H9 (cell line): ENCODE measurements at regions not wholly inside any gene's neighbourhood (a gene's known extent, or its start where the extent isn't known, plus 50 kb on each side); places are given as distances from the start of the nearest gene placed in this dataset.

Source experiments
- DNase-seq: peaks from one replicate; pipeline ENCODE4 v3.0.0-alpha.2; 2017
- H2AFZ ChIP-seq: one replicate; pipeline ENCODE4 v1.6.1; 2013; ENCODE audit warnings: mild to moderate bottlenecking, low read length, control low read depth, moderate library complexity
- H2AK5ac ChIP-seq: 2 replicates; pipeline ENCODE4 v1.6.1; 2013; ENCODE audit warnings: low read length, control low read depth, mixed read lengths; ENCODE audit not compliant: insufficient read length
- H2BK120ac ChIP-seq: one replicate; pipeline ENCODE4 v1.6.1; 2013; ENCODE audit warnings: low read depth, mild to moderate bottlenecking, low read length, control low read depth, inconsistent platforms; ENCODE audit not compliant: poor library complexity, severe bottlenecking
- H2BK12ac ChIP-seq: 2 replicates; pipeline ENCODE4 v1.6.1; 2013; ENCODE audit warnings: low read length, control low read depth, mixed read lengths, low read depth; ENCODE audit not compliant: insufficient read length
- H2BK15ac ChIP-seq: 2 replicates; pipeline ENCODE4 v1.6.1; 2013; ENCODE audit warnings: low read depth, low read length, control low read depth
- H2BK20ac ChIP-seq: one replicate; pipeline ENCODE4 v1.6.1; 2013; ENCODE audit warnings: low read depth, mild to moderate bottlenecking, low read length, control low read depth, inconsistent platforms; ENCODE audit not compliant: poor library complexity, severe bottlenecking
- H2BK5ac ChIP-seq: 2 replicates; pipeline ENCODE4 v1.6.1; 2013; ENCODE audit warnings: low read length, control low read depth, mixed read lengths; ENCODE audit not compliant: insufficient read length
- H3K14ac ChIP-seq: 2 replicates; pipeline ENCODE4 v1.6.1; 2013; ENCODE audit warnings: low read length, control low read depth; ENCODE audit not compliant: insufficient read depth
- H3K18ac ChIP-seq: 2 replicates; pipeline ENCODE4 v1.6.1; 2013; ENCODE audit warnings: low read depth, mild to moderate bottlenecking, mixed read lengths, low read length, control low read depth; ENCODE audit not compliant: insufficient read length
- H3K23ac ChIP-seq: 2 replicates; pipeline ENCODE4 v1.6.1; 2013; ENCODE audit warnings: low read length, control low read depth, mixed read lengths, low read depth; ENCODE audit not compliant: insufficient read length
- H3K23me2 ChIP-seq: 2 replicates; pipeline ENCODE4 v1.6.1; 2013; ENCODE audit warnings: low read depth, mild to moderate bottlenecking, mixed read lengths, low read length, control low read depth; ENCODE audit not compliant: insufficient read length, poor library complexity, severe bottlenecking
- H3K27ac ChIP-seq: 2 replicates; pipeline ENCODE4 v1.5.1; 2013; ENCODE audit warnings: low read length, control low read depth, mixed read lengths, low read depth; ENCODE audit not compliant: insufficient read length
- H3K27me3 ChIP-seq: 2 replicates; pipeline ENCODE4 v1.6.1; 2013; ENCODE audit warnings: low read length, control low read depth, inconsistent platforms; ENCODE audit not compliant: insufficient read depth
- H3K4ac ChIP-seq: 2 replicates; pipeline ENCODE4 v1.6.1; 2013; ENCODE audit warnings: low read depth, mild to moderate bottlenecking, control low read depth, inconsistent platforms, low read length, moderate library complexity
- H3K4me1 ChIP-seq: 2 replicates; pipeline ENCODE4 v1.6.1; 2013; ENCODE audit warnings: low read length, control low read depth, inconsistent platforms; ENCODE audit not compliant: insufficient read depth
- H3K4me2 ChIP-seq: 2 replicates; pipeline ENCODE4 v1.6.1; 2013; ENCODE audit warnings: low read length, control low read depth, mixed read lengths; ENCODE audit not compliant: insufficient read length, insufficient read depth
- H3K56ac ChIP-seq: 2 replicates; pipeline ENCODE4 v1.6.1; 2013; ENCODE audit warnings: low read depth, mild to moderate bottlenecking, mixed read lengths, low read length, control low read depth; ENCODE audit not compliant: insufficient read length
- H3K79me1 ChIP-seq: 2 replicates; pipeline ENCODE4 v1.6.1; 2013; ENCODE audit warnings: low read depth, mild to moderate bottlenecking, moderate library complexity, low read length, control low read depth, inconsistent platforms; ENCODE audit not compliant: insufficient read depth, poor library complexity, severe bottlenecking
- H3K79me2 ChIP-seq: 2 replicates; pipeline ENCODE4 v1.6.1; 2013; ENCODE audit warnings: low read length, control low read depth, inconsistent platforms; ENCODE audit not compliant: insufficient read depth
- H3K9ac ChIP-seq: 2 replicates; pipeline ENCODE4 v1.6.1; 2013; ENCODE audit warnings: low read length, control low read depth, mixed read lengths; ENCODE audit not compliant: insufficient read length; ENCODE audit errors: extremely low read depth
- H3K9me3 ChIP-seq: one replicate; pipeline ENCODE4 v1.6.1; 2013; ENCODE audit warnings: low read depth, low read length, inconsistent platforms; ENCODE audit not compliant: control insufficient read depth
- H3T11ph ChIP-seq: one replicate; pipeline ENCODE4 v1.6.1; 2013; ENCODE audit warnings: mild to moderate bottlenecking, low read length, control low read depth, inconsistent platforms
- H4K20me1 ChIP-seq: one replicate; pipeline ENCODE4 v1.6.1; 2013; ENCODE audit not compliant: control insufficient read depth, insufficient read length, insufficient read depth
- H4K5ac ChIP-seq: 2 replicates; pipeline ENCODE4 v1.6.1; 2013; ENCODE audit warnings: low read depth, mild to moderate bottlenecking, mixed read lengths, low read length, control low read depth; ENCODE audit not compliant: insufficient read length
- H4K8ac ChIP-seq: replicated peaks from 2 replicates; pipeline ENCODE4 v1.6.1; 2013; ENCODE audit warnings: low read length, control low read depth, mixed read lengths, low read depth; ENCODE audit not compliant: insufficient read length
- H4K91ac ChIP-seq: 2 replicates; pipeline ENCODE4 v1.6.1; 2013; ENCODE audit warnings: low read depth, mild to moderate bottlenecking, moderate library complexity, mixed read lengths, low read length, control low read depth; ENCODE audit not compliant: insufficient read length
- H3K27ac Mint-ChIP-seq, 3 experiments: 2 replicates in 2 of 3; 3 replicates in 1 of 3; pipeline ENCODE4 v1.8.0; 2020 to 2021; ENCODE audit warnings: mixed read lengths in 3 of 3, mild to moderate bottlenecking in 1 of 3, moderate library complexity in 1 of 3
- H3K27me3 Mint-ChIP-seq: 2 replicates; pipeline ENCODE4 v1.8.0; 2021; ENCODE audit warnings: low read depth, mild to moderate bottlenecking, moderate library complexity, mixed read lengths
- H3K36me3 Mint-ChIP-seq, 3 experiments: 2 replicates in 2 of 3; 3 replicates in 1 of 3; pipeline ENCODE4 v1.8.0; 2020 to 2021; ENCODE audit warnings: low read depth in 3 of 3, mixed read lengths in 3 of 3; ENCODE audit not compliant: insufficient read depth in 1 of 3
- H3K4me1 Mint-ChIP-seq, 2 experiments: 2 replicates each; pipeline ENCODE4 v1.8.0; 2020; ENCODE audit warnings: mixed read lengths in 2 of 2
- H3K4me3 Mint-ChIP-seq, 2 experiments: 2 replicates in 1 of 2; 3 replicates in 1 of 2; pipeline ENCODE4 v1.8.0; 2020 to 2021; ENCODE audit warnings: mild to moderate bottlenecking in 2 of 2, mixed read lengths in 2 of 2, moderate library complexity in 1 of 2
- H3K9me3 Mint-ChIP-seq, 2 experiments: 2 replicates in 1 of 2; 3 replicates in 1 of 2; pipeline ENCODE4 v1.8.0; 2020; ENCODE audit warnings: mild to moderate bottlenecking in 2 of 2, mixed read lengths in 2 of 2, moderate library complexity in 1 of 2
- CTCF ChIP-seq: fragments of 200-600 bp; sonication (generic); conservative IDR thresholded peaks from 3 replicates; pipeline ENCODE4 v1.8.0; 2021; ENCODE audit warnings: antibody characterized with exemption, mild to moderate bottlenecking
- WGBS: extraction: QIAGEN DNeasy Blood & Tissue Kit; methylation state at CpG from one replicate; pipeline ENCODE4 v1.1.7; 2013; ENCODE audit warnings: missing lambda C conversion rate, low lambda C conversion rate, mixed read lengths; ENCODE audit not compliant: insufficient read length; ENCODE audit errors: extremely low coverage; 5-methylcytosine and 5-hydroxymethylcytosine counted together

- Histone ChIP-seq H4K8ac (no peak overlapping the region), H3K4me1 (no peaks in the 10 kb centered on the region), H3K27me3 (no peaks in the 10 kb centered on the region), H3K27ac (no peak overlapping the region), H3K9me3 (peaks cover 7% of the 10 kb centered on the region), H2BK12ac (no peak overlapping the region), H2AFZ (no peak overlapping the region), H3K23me2 (no peaks in the 10 kb centered on the region), H2AK5ac (no peak overlapping the region), H2BK20ac (no peak overlapping the region), H3T11ph (no peak overlapping the region), H2BK5ac (no peak overlapping the region), H3K79me1 (no peaks in the 10 kb centered on the region), H4K5ac (no peak overlapping the region), H3K56ac (no peak overlapping the region), H3K14ac (no peak overlapping the region), H3K4ac (no peak overlapping the region), H3K18ac (no peak overlapping the region), H3K79me2 (no peaks in the 10 kb centered on the region), H4K20me1 (no peaks in the 10 kb centered on the region), H3K23ac (no peak overlapping the region), H3K9ac (no peak overlapping the region), H2BK120ac (no peak overlapping the region), H3K4me2 (no peak overlapping the region), H2BK15ac (no peak overlapping the region), H4K91ac (no peak overlapping the region)
- H3K27me3 Mint-ChIP-seq, result no peaks in the 10 kb centered on the region
- no peaks in the 10 kb centered on the region for H3K4me1 Mint-ChIP-seq
- DNase-seq, result no peak
- 100% methylated on average over 1 of the region's 1 CpG for WGBS
- no peak overlapping the region for H3K27ac Mint-ChIP-seq
- H3K4me3 Mint-ChIP-seq, result no peak overlapping the region
- H3K9me3 Mint-ChIP-seq, result peaks cover 28 to 38% of the 10 kb centered on the region in 2 experiments
- H3K36me3 Mint-ChIP-seq, result peaks cover 14 to 31% (median 19%) of the 10 kb centered on the region in 3 experiments
- no peak for TF ChIP-seq CTCF
Observed at GRCh38 chr3:153567011-153567410, 405.0 kb downstream of the RAP2B start.
